ENCODE measurements at regions not wholly inside any gene's neighbourhood (a gene's known extent, or its start where the extent isn't known, plus 50 kb on each side); places are given as distances from the start of the nearest gene placed in this dataset.

DNA sequence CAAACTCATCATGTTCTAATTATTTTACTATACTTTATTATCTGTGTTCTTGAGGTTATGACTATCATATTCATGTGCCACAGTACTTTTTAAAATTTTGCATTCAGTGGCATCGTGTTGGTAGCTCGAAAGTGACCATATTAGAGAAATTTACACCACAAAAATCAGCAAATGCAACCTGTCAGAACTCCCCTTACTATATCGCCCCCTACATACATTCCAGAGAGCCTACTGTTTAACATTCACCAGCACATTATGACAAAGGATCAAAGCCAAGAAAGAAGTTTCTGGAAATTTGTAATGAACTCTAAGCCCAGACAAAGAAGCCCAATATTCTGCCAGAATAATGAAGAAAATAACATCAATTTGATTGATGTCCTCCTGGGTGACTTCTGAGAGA is 909.3 kb downstream of the LTN1 start:
- FAIRE-seq: no peak
- WGBS (ENCODE audit: insufficient coverage, low coverage, missing lambda C conversion rate): 0% methylated on average over 3 of the region's 3 CpGs
- TF ChIP-seq ZNF75A (CRISPR knock-in tag; IDR thresholded peaks at IDR 0.05) (no peak), ZNF347 (CRISPR knock-in tag; IDR thresholded peaks at IDR 0.05; ENCODE audit: low read depth) (no peak), LCOR (CRISPR knock-in tag; IDR thresholded peaks at IDR 0.05) (no peak), PPARD (CRISPR knock-in tag; IDR thresholded peaks at IDR 0.05) (no peak), FIP1L1 (IDR thresholded peaks at IDR 0.05; ENCODE audit: low read depth, low read length, poor library complexity, severe bottlenecking) (no peak), ARID1B (IDR thresholded peaks at IDR 0.05) (no peak), ZNF277 (CRISPR knock-in tag; IDR thresholded peaks at IDR 0.05; ENCODE audit: borderline replicate concordance) (no peak), NEUROD1 (IDR thresholded peaks at IDR 0.05; ENCODE audit: borderline replicate concordance, low read depth, low read length, partially characterized antibody) (no peak), MAZ (CRISPR knock-in tag; conservative IDR thresholded peaks at IDR 0.05 in 1 of 2, IDR thresholded peaks at IDR 0.05 in 1 of 2) (no peak)
- H3K27me3 ChIP-seq (ENCODE audit: control insufficient read depth in 2 of 2, insufficient read depth in 2 of 2, low read length in 2 of 2): no peaks in the 10 kb centered on the region
- H3K9ac ChIP-seq (ENCODE audit: insufficient read depth in 1 of 2, low read depth in 2 of 2, low read length in 2 of 2): no peak overlapping the region
- no peaks in the 10 kb centered on the region for H3K4me1 ChIP-seq (replicated peaks in 1 of 2; ENCODE audit: control insufficient read depth in 2 of 2, insufficient read depth in 2 of 2, low read length in 2 of 2)
- no peaks in the 10 kb centered on the region for H3K79me2 ChIP-seq (ENCODE audit: control insufficient read depth, insufficient read depth, low read length)
- H4K20me1 ChIP-seq (replicated peaks; ENCODE audit: control insufficient read depth, insufficient read depth, low read length): no peaks in the 10 kb centered on the region
- no peaks in the 10 kb centered on the region; the same call in 1 of the 2 replicates for H3K9me3 ChIP-seq (replicated peaks; ENCODE audit: control insufficient read depth, insufficient read depth, low read depth, low read length)
- in situ Hi-C loops (cut with MboI) (no loop called here), intact Hi-C loops (cut with micrococcal nuclease) (no loop called here)
- H3K4me2 ChIP-seq (ENCODE audit: insufficient read depth, low read length): no peak overlapping the region
- ChIA-PET POLR2A (no interaction called here), CTCF (ENCODE audit: low intra/inter-chr PET ratio) (no interaction called here)
- H3K9me1 ChIP-seq (ENCODE audit: control insufficient read depth, insufficient read depth, low read length): no peaks in the 10 kb centered on the region
- H3K27ac ChIP-seq (ENCODE audit: extremely low read depth, low read depth, low read length): no peak overlapping the region
- no peak overlapping the region for H3K4me3 ChIP-seq
- DNase-seq (ENCODE audit: extremely low read depth in 1 of 4, low spot score in 3 of 4): no peak
- no peak for ATAC-seq
- no peaks in the 10 kb centered on the region for H3K36me3 ChIP-seq (ENCODE audit: control insufficient read depth, insufficient read depth, low read length)
- BruUV-seq (replicated peaks): no TSS peak
- H2AFZ ChIP-seq (ENCODE audit: low read depth, low read length): no peak overlapping the region
